SK-N-SH (cell line): ENCODE measurements at regions not wholly inside any gene's neighbourhood (a gene's known extent, or its start where the extent isn't known, plus 50 kb on each side); places are given as distances from the start of the nearest gene placed in this dataset.

ENCODE experiments used
- CTCF ChIP-seq: fragments of 200-600 bp; sonication (generic); IDR thresholded peaks from 2 replicates; pipeline ENCODE4 v1.6.1; 2017; ENCODE audit warnings: antibody characterized with exemption, mild to moderate bottlenecking, moderate library complexity
- EP300 ChIP-seq, 2 experiments: IDR thresholded peaks; 2 replicates each; pipeline versions ENCODE4 v1.4.0 to v1.6.1; 2012; ENCODE audit warnings: borderline replicate concordance in 1 of 2, low read depth in 1 of 2, low read length in 1 of 2
- EZH2phosphoT487 ChIP-seq: fragments of 200-600 bp; sonication (generic); IDR thresholded peaks from 2 replicates; pipeline ENCODE4 v1.6.1; 2017; ENCODE audit warnings: low read depth, mixed run types, mild to moderate bottlenecking, antibody characterized with exemption, moderate library complexity, borderline replicate concordance
- IRF3 ChIP-seq: fragments of 150-350 bp; IDR thresholded peaks from 2 replicates; pipeline ENCODE4 v1.6.1; 2016; ENCODE audit warnings: mild to moderate bottlenecking, low read depth, low read length
- JUND ChIP-seq: IDR thresholded peaks from 2 replicates; pipeline ENCODE4 v1.4.0; 2012
- MEF2A ChIP-seq: IDR thresholded peaks from 2 replicates; pipeline ENCODE4 v1.4.0; 2012; ENCODE audit warnings: low read depth, borderline replicate concordance
- NRF1 ChIP-seq: IDR thresholded peaks from 2 replicates; pipeline ENCODE4 v1.6.1; 2012; ENCODE audit warnings: low read depth, mild to moderate bottlenecking, low read length
- RAD21 ChIP-seq: IDR thresholded peaks from 2 replicates; pipeline ENCODE4 v1.6.1; 2012; ENCODE audit warnings: mild to moderate bottlenecking, low read length
- REST ChIP-seq: IDR thresholded peaks from 2 replicates; pipeline ENCODE4 v1.6.1; 2012; ENCODE audit warnings: mild to moderate bottlenecking, low read depth, low read length, moderate library complexity
- SIN3A ChIP-seq: IDR thresholded peaks from 2 replicates; pipeline ENCODE4 v1.6.1; 2012; ENCODE audit warnings: low read depth, mild to moderate bottlenecking, low read length, moderate library complexity, borderline replicate concordance
- TAF1 ChIP-seq: IDR thresholded peaks from 2 replicates; pipeline ENCODE4 v1.6.1; 2012; ENCODE audit warnings: low read depth, mild to moderate bottlenecking, low read length, moderate library complexity, borderline replicate concordance
- USF1 ChIP-seq: IDR thresholded peaks from 2 replicates; pipeline ENCODE4 v1.4.0; 2012; ENCODE audit warnings: low read depth, borderline replicate concordance
- USF2 ChIP-seq: fragments of 150-350 bp; IDR thresholded peaks from 2 replicates; pipeline ENCODE4 v1.6.1; 2017; ENCODE audit warnings: antibody characterized with exemption, low read length, low read depth, borderline replicate concordance

GRCh38 chr9:29939559-29939958 lies 2366.3 kb upstream of the C9orf72 start:
- no peak for TF ChIP-seq CTCF
- TF ChIP-seq SIN3A = no peak
- no peak for TF ChIP-seq RAD21
- no peak for TF ChIP-seq REST
- TF ChIP-seq TAF1 = no peak
- no peak for TF ChIP-seq JUND
- TF ChIP-seq MEF2A = no peak
- TF ChIP-seq EZH2phosphoT487 = no peak
- TF ChIP-seq NRF1 = no peak
- no peak for TF ChIP-seq USF2
- TF ChIP-seq IRF3 = no peak
- TF ChIP-seq EP300 (IDR thresholded peaks at IDR 0.05; ENCODE audit: borderline replicate concordance in 1 of 2, low read depth in 1 of 2, low read length in 1 of 2) = no peak
- no peak for TF ChIP-seq USF1
